ENCODE measurements at regions not wholly inside any gene's neighbourhood (a gene's known extent, or its start where the extent isn't known, plus 50 kb on each side); places are given as distances from the start of the nearest gene placed in this dataset.

GRCh38 chr4:22241415-22241814 lies 274.5 kb downstream of the ADGRA3 start:
- no peak for TF ChIP-seq CTCF (IDR thresholded peaks at IDR 0.05)

- no peak for TF ChIP-seq CTCF (IDR thresholded peaks at IDR 0.05)
Measured at GRCh38 chr4:22240814-22241213, 275.1 kb downstream of the ADGRA3 start.

GRCh38 chr4:22238742-22239141 lies 277.1 kb downstream of the ADGRA3 start:
- TF ChIP-seq CTCF (IDR thresholded peaks at IDR 0.05) = 0 out of 2 replicates have a peak, but pooled peaks have one; percentile 25

DNA sequence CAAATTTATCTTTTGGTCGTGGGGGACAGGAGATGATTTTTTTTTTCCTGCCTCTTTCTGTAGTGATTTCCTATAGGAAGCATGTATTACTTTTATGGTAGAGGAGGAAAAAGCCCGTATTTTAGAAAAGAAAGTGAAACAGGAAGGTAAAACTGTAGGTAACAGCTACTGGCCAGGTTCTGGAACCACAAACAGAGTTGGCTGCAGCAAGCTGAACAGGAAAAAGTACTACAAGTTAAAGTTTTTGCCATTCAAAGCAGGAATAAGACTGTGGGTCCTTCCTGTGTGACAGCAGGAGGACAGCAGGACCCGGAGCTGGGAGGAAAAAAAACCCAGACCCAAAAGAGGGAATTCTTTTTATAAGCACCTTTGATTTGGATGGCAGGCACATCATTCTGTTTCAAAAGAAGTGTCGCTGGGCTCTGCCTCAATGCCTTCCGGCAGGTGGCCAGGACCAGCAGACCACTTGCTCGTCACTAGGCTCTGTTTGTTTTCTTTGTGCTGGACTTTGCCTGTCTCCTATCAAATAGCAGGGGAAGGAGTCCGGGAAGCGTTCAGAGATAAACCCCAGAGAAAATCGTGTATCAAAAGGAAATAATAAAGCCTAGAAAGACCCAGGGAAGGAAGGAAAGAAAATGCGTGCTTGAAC lies 277.9 kb downstream of the ADGRA3 start:
- no peak for TF ChIP-seq CTCF (IDR thresholded peaks at IDR 0.05)

DNA sequence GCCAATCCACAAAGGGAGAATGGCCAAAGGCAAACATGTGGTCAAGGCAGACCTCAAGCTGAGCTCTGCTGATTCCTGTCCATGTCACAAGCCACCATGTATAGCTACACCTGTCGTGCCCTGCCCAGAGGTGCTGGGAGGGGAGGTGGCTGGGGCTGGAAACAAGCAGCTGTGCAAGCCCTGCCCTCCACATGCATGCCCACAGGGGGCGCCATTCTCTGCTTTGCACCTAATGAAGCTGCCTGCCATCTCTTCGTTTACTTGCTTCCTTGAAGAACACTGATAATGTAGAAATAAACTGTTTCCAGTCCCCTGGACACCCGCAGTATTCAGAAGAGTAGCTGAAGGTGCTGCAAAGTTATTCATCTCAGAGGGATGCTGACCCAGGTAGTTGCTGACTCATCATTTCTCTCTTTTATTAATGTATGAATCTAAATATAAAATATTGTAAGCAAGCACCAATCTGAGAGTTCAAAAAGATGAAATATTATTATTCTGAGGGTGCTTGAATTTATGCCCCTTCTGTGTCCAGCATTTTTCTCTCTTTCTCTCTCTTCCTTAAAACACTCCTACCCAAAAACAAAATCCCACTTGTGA lies 278.6 kb downstream of the ADGRA3 start:
- peak; percentile 61 for TF ChIP-seq CTCF (IDR thresholded peaks at IDR 0.05)

- no peak for TF ChIP-seq CTCF (IDR thresholded peaks at IDR 0.05)
Measured at GRCh38 chr4:22235698-22236097, 280.2 kb downstream of the ADGRA3 start.

- TF ChIP-seq CTCF (IDR thresholded peaks at IDR 0.05) = no peak
Measured at GRCh38 chr4:22233230-22233629, 282.6 kb downstream of the ADGRA3 start.

Data from LNCAP (cell line).